H9 (cell line): ENCODE measurements at regions not wholly inside any gene's neighbourhood (a gene's known extent, or its start where the extent isn't known, plus 50 kb on each side); places are given as distances from the start of the nearest gene placed in this dataset.
A peak's percentile ranks its signal among the peaks of the same experiment; 100 is the strongest.

ENCODE experiments used
- DNase-seq: peaks from one replicate; pipeline ENCODE4 v3.0.0-alpha.2; 2017
- H2AFZ ChIP-seq: one replicate; pipeline ENCODE4 v1.6.1; 2013; ENCODE audit warnings: mild to moderate bottlenecking, low read length, control low read depth, moderate library complexity
- H2AK5ac ChIP-seq: 2 replicates; pipeline ENCODE4 v1.6.1; 2013; ENCODE audit warnings: low read length, control low read depth, mixed read lengths; ENCODE audit not compliant: insufficient read length
- H2BK120ac ChIP-seq: one replicate; pipeline ENCODE4 v1.6.1; 2013; ENCODE audit warnings: low read depth, mild to moderate bottlenecking, low read length, control low read depth, inconsistent platforms; ENCODE audit not compliant: poor library complexity, severe bottlenecking
- H2BK12ac ChIP-seq: 2 replicates; pipeline ENCODE4 v1.6.1; 2013; ENCODE audit warnings: low read length, control low read depth, mixed read lengths, low read depth; ENCODE audit not compliant: insufficient read length
- H2BK15ac ChIP-seq: 2 replicates; pipeline ENCODE4 v1.6.1; 2013; ENCODE audit warnings: low read depth, low read length, control low read depth
- H2BK20ac ChIP-seq: one replicate; pipeline ENCODE4 v1.6.1; 2013; ENCODE audit warnings: low read depth, mild to moderate bottlenecking, low read length, control low read depth, inconsistent platforms; ENCODE audit not compliant: poor library complexity, severe bottlenecking
- H2BK5ac ChIP-seq: 2 replicates; pipeline ENCODE4 v1.6.1; 2013; ENCODE audit warnings: low read length, control low read depth, mixed read lengths; ENCODE audit not compliant: insufficient read length
- H3K14ac ChIP-seq: 2 replicates; pipeline ENCODE4 v1.6.1; 2013; ENCODE audit warnings: low read length, control low read depth; ENCODE audit not compliant: insufficient read depth
- H3K18ac ChIP-seq: 2 replicates; pipeline ENCODE4 v1.6.1; 2013; ENCODE audit warnings: low read depth, mild to moderate bottlenecking, mixed read lengths, low read length, control low read depth; ENCODE audit not compliant: insufficient read length
- H3K23ac ChIP-seq: 2 replicates; pipeline ENCODE4 v1.6.1; 2013; ENCODE audit warnings: low read length, control low read depth, mixed read lengths, low read depth; ENCODE audit not compliant: insufficient read length
- H3K23me2 ChIP-seq: 2 replicates; pipeline ENCODE4 v1.6.1; 2013; ENCODE audit warnings: low read depth, mild to moderate bottlenecking, mixed read lengths, low read length, control low read depth; ENCODE audit not compliant: insufficient read length, poor library complexity, severe bottlenecking
- H3K27ac ChIP-seq: 2 replicates; pipeline ENCODE4 v1.5.1; 2013; ENCODE audit warnings: low read length, control low read depth, mixed read lengths, low read depth; ENCODE audit not compliant: insufficient read length
- H3K27me3 ChIP-seq: 2 replicates; pipeline ENCODE4 v1.6.1; 2013; ENCODE audit warnings: low read length, control low read depth, inconsistent platforms; ENCODE audit not compliant: insufficient read depth
- H3K4ac ChIP-seq: 2 replicates; pipeline ENCODE4 v1.6.1; 2013; ENCODE audit warnings: low read depth, mild to moderate bottlenecking, control low read depth, inconsistent platforms, low read length, moderate library complexity
- H3K4me1 ChIP-seq: 2 replicates; pipeline ENCODE4 v1.6.1; 2013; ENCODE audit warnings: low read length, control low read depth, inconsistent platforms; ENCODE audit not compliant: insufficient read depth
- H3K4me2 ChIP-seq: 2 replicates; pipeline ENCODE4 v1.6.1; 2013; ENCODE audit warnings: low read length, control low read depth, mixed read lengths; ENCODE audit not compliant: insufficient read length, insufficient read depth
- H3K56ac ChIP-seq: 2 replicates; pipeline ENCODE4 v1.6.1; 2013; ENCODE audit warnings: low read depth, mild to moderate bottlenecking, mixed read lengths, low read length, control low read depth; ENCODE audit not compliant: insufficient read length
- H3K79me1 ChIP-seq: 2 replicates; pipeline ENCODE4 v1.6.1; 2013; ENCODE audit warnings: low read depth, mild to moderate bottlenecking, moderate library complexity, low read length, control low read depth, inconsistent platforms; ENCODE audit not compliant: insufficient read depth, poor library complexity, severe bottlenecking
- H3K79me2 ChIP-seq: 2 replicates; pipeline ENCODE4 v1.6.1; 2013; ENCODE audit warnings: low read length, control low read depth, inconsistent platforms; ENCODE audit not compliant: insufficient read depth
- H3K9ac ChIP-seq: 2 replicates; pipeline ENCODE4 v1.6.1; 2013; ENCODE audit warnings: low read length, control low read depth, mixed read lengths; ENCODE audit not compliant: insufficient read length; ENCODE audit errors: extremely low read depth
- H3K9me3 ChIP-seq: one replicate; pipeline ENCODE4 v1.6.1; 2013; ENCODE audit warnings: low read depth, low read length, inconsistent platforms; ENCODE audit not compliant: control insufficient read depth
- H3T11ph ChIP-seq: one replicate; pipeline ENCODE4 v1.6.1; 2013; ENCODE audit warnings: mild to moderate bottlenecking, low read length, control low read depth, inconsistent platforms
- H4K20me1 ChIP-seq: one replicate; pipeline ENCODE4 v1.6.1; 2013; ENCODE audit not compliant: control insufficient read depth, insufficient read length, insufficient read depth
- H4K5ac ChIP-seq: 2 replicates; pipeline ENCODE4 v1.6.1; 2013; ENCODE audit warnings: low read depth, mild to moderate bottlenecking, mixed read lengths, low read length, control low read depth; ENCODE audit not compliant: insufficient read length
- H4K8ac ChIP-seq: replicated peaks from 2 replicates; pipeline ENCODE4 v1.6.1; 2013; ENCODE audit warnings: low read length, control low read depth, mixed read lengths, low read depth; ENCODE audit not compliant: insufficient read length
- H4K91ac ChIP-seq: 2 replicates; pipeline ENCODE4 v1.6.1; 2013; ENCODE audit warnings: low read depth, mild to moderate bottlenecking, moderate library complexity, mixed read lengths, low read length, control low read depth; ENCODE audit not compliant: insufficient read length
- H3K27ac Mint-ChIP-seq, 3 experiments: 2 replicates in 2 of 3; 3 replicates in 1 of 3; pipeline ENCODE4 v1.8.0; 2020 to 2021; ENCODE audit warnings: mixed read lengths in 3 of 3, mild to moderate bottlenecking in 1 of 3, moderate library complexity in 1 of 3
- H3K27me3 Mint-ChIP-seq: 2 replicates; pipeline ENCODE4 v1.8.0; 2021; ENCODE audit warnings: low read depth, mild to moderate bottlenecking, moderate library complexity, mixed read lengths
- H3K36me3 Mint-ChIP-seq, 3 experiments: 2 replicates in 2 of 3; 3 replicates in 1 of 3; pipeline ENCODE4 v1.8.0; 2020 to 2021; ENCODE audit warnings: low read depth in 3 of 3, mixed read lengths in 3 of 3; ENCODE audit not compliant: insufficient read depth in 1 of 3
- H3K4me1 Mint-ChIP-seq, 2 experiments: 2 replicates each; pipeline ENCODE4 v1.8.0; 2020; ENCODE audit warnings: mixed read lengths in 2 of 2
- H3K4me3 Mint-ChIP-seq, 2 experiments: 2 replicates in 1 of 2; 3 replicates in 1 of 2; pipeline ENCODE4 v1.8.0; 2020 to 2021; ENCODE audit warnings: mild to moderate bottlenecking in 2 of 2, mixed read lengths in 2 of 2, moderate library complexity in 1 of 2
- H3K9me3 Mint-ChIP-seq, 2 experiments: 2 replicates in 1 of 2; 3 replicates in 1 of 2; pipeline ENCODE4 v1.8.0; 2020; ENCODE audit warnings: mild to moderate bottlenecking in 2 of 2, mixed read lengths in 2 of 2, moderate library complexity in 1 of 2
- CTCF ChIP-seq: fragments of 200-600 bp; sonication (generic); conservative IDR thresholded peaks from 3 replicates; pipeline ENCODE4 v1.8.0; 2021; ENCODE audit warnings: antibody characterized with exemption, mild to moderate bottlenecking
- WGBS: extraction: QIAGEN DNeasy Blood & Tissue Kit; methylation state at CpG from one replicate; pipeline ENCODE4 v1.1.7; 2013; ENCODE audit warnings: missing lambda C conversion rate, low lambda C conversion rate, mixed read lengths; ENCODE audit not compliant: insufficient read length; ENCODE audit errors: extremely low coverage; 5-methylcytosine and 5-hydroxymethylcytosine counted together

GRCh38 chr1:5725855-5726585 lies 266.2 kb downstream of the NPHP4 start:
- H3K23ac ChIP-seq: no peak overlapping the region
- no peak overlapping the region for H4K5ac ChIP-seq
- no peak overlapping the region for H3K4me3 Mint-ChIP-seq
- no peak overlapping the region for H4K91ac ChIP-seq
- H3K4me1 ChIP-seq: peaks cover 3% of the 10 kb centered on the region; the same call in 1 of the 2 replicates
- peaks cover 3% of the 10 kb centered on the region for H3K27me3 Mint-ChIP-seq
- H3K9me3 Mint-ChIP-seq: peaks cover 0 to 2% of the 10 kb centered on the region in 2 experiments; a peak in 1 of 5 replicates
- no peak overlapping the region for H2BK20ac ChIP-seq
- H2BK12ac ChIP-seq: no peak overlapping the region
- no peaks in the 10 kb centered on the region for H4K20me1 ChIP-seq
- H3K36me3 Mint-ChIP-seq: no peaks in the 10 kb centered on the region; a peak in 1 of 7 replicates
- WGBS: no CpG with 5 or more reads among the region's 14 CpGs
- no peak overlapping the region for H3T11ph ChIP-seq
- no peak overlapping the region for H4K8ac ChIP-seq
- peak overlapping the region in 1 of 3 experiments; percentile 57; a peak in 1 of 7 replicates for H3K27ac Mint-ChIP-seq
- no peak overlapping the region for H3K9ac ChIP-seq
- H3K79me1 ChIP-seq: no peaks in the 10 kb centered on the region
- H3K27ac ChIP-seq: no peak overlapping the region
- H2AK5ac ChIP-seq: no peak overlapping the region
- H3K18ac ChIP-seq: no peak overlapping the region
- H2BK5ac ChIP-seq: no peak overlapping the region
- no peak overlapping the region for H2AFZ ChIP-seq
- no peak for TF ChIP-seq CTCF
- H3K4ac ChIP-seq: no peak overlapping the region
- H3K4me2 ChIP-seq: no peak overlapping the region
- no peaks in the 10 kb centered on the region for H3K27me3 ChIP-seq
- peaks cover 9 to 14% of the 10 kb centered on the region in 2 experiments for H3K4me1 Mint-ChIP-seq
- no peak overlapping the region for H3K56ac ChIP-seq
- H3K23me2 ChIP-seq: no peaks in the 10 kb centered on the region
- H3K9me3 ChIP-seq: no peaks in the 10 kb centered on the region
- no peak for DNase-seq
- no peak overlapping the region; the same call in 1 of the 2 replicates for H3K14ac ChIP-seq
- H3K79me2 ChIP-seq: no peaks in the 10 kb centered on the region
- no peak overlapping the region for H2BK120ac ChIP-seq
- H2BK15ac ChIP-seq: no peak overlapping the region
